ENCODE measurements at regions not wholly inside any gene's neighbourhood (a gene's known extent, or its start where the extent isn't known, plus 50 kb on each side); places are given as distances from the start of the nearest gene placed in this dataset.

DNA sequence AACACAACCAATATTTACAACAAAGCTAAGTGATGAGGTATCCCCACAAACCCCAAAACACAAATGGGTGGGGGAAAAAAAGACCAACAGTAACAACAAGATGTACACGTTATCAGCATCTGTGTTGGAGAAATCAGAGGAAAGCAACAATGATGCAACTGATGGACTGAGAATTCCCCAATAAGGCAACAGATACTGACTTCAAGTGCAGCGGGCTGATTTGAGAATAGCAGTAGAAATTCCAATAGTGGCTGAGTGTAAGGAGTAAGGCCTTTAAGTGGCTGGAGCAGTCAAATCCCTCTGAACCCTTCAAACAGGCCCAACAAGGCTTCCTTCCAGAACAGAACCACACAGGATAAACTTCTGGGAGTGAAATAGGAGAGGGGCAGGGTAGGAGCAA lies 97.6 kb downstream of the TM2D1 start:
- no peak for DNase-seq

DNA sequence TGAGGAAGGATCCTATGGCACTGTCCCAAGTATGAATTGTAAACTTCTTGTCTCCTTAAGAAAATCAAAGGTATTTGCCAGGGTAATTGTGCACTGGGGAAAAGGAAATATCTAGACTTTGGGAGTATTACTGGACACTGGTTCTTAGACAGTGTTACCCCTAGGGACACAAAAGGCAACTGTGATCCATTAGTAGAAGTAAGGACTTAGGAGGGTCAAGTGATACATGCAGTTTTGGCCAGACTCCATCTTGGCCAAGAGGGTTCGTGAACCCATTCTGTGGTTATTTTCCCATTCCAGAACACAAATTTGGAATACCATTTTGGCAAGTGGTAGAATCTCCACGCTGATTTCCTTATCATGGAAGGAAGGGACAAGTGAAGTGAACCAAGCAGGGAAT lies 98.1 kb downstream of the TM2D1 start:
- no peak for DNase-seq

DNA sequence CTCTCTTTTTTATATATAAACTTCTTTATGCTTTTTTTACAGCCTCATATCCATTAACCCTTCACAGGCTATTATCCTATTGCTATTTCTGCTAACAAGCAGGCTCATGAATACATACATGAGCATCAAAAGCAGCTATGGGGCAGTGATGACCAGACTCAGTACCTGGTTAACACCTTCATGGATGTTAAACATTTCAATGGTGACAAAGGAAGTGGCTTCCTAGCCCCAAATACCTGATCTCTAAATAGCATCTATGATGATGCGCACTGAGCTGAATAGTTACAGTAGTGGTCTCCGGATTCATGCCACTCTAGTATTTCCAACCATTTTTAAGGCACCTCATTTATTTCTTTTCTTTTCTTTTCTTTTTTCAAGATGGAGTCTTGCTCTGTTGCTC lies 101.1 kb downstream of the TM2D1 start:
- DNase-seq: no peak

- peak in 1 of 3 donors; percentile 30 for DNase-seq
These were observed 104.4 kb downstream of the TM2D1 start for GRCh38 chr1:61620536-61620935.

DNA sequence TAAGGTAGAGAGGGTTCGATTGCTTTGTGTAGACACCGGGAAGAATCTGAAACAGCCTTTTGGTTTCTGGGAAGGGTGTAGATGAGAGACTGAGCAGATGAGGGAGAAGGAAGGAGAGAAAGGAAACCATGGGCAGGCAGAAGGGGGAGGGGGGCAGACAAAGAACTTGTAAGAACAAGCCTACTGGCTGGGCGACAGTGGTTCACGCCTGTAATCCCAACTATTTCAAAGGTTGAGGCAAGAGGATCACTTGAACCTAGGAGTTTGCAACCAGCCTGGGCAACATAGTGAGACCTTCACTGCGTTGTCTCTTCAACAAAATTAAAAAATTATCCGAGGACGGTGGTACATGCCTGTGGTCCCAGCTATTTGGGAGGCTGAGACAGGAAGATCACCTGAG lies 106.2 kb downstream of the TM2D1 start:
- no peak for DNase-seq

- DNase-seq: no peak
These were observed 106.7 kb downstream of the TM2D1 start for GRCh38 chr1:61618193-61618592.

GRCh38 chr1:61616830-61617229 lies 108.1 kb downstream of the TM2D1 start:
- no peak for DNase-seq

- peak in 2 of 3 donors; percentile 31 to 33 for DNase-seq
These were observed 112.3 kb downstream of the TM2D1 start for GRCh38 chr1:61612602-61613001.

DNA sequence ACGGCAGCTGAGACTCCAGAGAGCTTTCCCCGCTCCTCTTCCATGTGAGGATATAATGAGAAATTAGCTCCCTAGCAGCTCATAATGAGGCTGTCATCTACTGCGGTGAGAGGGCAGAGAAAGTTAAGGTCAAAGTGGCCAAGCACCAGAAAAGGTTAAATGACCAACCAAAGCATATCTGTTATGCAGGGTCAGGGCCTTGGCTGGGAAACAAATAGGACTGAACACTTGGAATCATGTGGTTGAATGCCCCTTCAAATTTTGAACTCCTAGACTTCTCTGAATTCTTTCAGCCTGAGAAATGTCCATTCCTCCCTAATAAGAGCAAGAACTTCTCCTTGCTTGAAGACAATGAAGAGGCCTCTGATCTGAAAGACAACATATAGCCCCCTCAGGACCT lies 115.9 kb downstream of the TM2D1 start:
- DNase-seq: no peak

DNA sequence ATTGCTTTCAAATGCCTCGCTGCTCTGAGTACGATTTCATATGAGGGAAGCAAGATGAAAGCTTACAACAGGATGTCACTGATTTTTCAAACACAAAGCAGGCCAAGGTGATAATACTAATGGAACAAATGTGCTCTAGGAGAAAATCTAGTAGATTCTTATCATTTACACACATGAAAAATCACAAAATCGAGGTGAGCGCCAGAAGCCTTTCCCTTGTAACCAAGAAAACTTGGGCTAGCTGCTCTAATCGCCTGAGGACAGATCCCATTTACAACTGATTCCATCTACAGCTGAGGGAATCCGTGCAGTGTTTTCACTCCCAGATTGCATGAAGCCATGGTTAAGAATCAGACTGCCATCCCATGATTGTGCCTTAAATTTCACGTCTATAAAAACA lies 117.5 kb downstream of the TM2D1 start:
- no peak for DNase-seq

GRCh38 chr1:61606448-61607312 lies 118.3 kb downstream of the TM2D1 start:
- DNase-seq: no peak

DNA sequence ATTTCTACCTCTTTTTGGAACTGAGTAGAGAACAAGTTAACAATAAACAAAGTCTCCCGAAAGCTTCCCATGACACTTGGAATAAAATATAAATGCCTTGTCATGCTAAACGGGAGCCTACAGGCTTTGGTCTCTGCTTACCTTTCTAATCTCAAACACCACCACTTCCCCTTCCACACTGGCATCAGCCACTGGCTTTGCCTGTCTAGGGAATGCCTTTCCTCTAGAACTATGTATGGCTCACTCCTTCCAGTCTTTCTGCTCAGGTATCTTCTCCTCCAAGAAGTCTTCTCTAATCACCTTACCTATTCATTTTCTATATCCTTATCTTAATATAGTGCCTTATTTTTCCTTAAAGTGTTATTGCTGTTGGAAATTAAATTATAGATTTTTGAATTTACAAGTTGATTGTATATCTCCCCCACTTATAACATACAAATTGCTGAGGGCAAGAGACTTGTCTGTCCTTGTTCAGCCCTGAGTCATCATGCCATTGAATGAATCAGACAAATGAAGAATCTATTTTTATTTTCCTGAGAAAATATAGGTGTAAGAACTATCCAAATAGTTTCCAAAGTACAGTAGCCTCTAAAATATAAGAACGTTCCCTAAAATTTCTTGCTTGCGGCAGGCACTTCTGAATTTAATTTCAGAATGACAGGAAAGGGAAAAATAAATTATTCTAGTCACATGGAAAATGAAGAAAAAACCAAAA lies 119.2 kb downstream of the TM2D1 start:
- DNase-seq: peak in 2 of 3 donors; percentile 24 to 48

DNA sequence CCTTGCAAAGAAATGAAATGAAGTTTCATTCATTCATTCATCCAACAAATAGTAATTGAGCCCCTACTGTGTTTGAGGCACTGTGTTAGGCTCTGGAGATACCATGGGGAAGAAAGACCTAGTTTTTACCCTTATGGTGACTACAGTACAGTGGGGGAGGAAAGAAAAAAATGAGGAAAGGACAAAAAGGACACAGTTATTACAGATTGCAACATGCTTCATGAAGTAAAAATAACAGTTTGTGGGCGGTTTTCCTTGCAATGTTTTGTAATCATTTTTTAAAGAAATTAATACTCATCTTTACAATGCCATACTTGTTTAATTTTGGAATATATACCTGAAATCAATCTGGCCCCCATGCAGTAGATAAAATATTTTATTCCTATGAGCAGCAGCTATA lies 120.3 kb downstream of the TM2D1 start:
- DNase-seq: peak; percentile 52 to 74 (median 71)

GRCh38 chr1:61604261-61604660 lies 120.7 kb downstream of the TM2D1 start:
- DNase-seq: no peak

DNA sequence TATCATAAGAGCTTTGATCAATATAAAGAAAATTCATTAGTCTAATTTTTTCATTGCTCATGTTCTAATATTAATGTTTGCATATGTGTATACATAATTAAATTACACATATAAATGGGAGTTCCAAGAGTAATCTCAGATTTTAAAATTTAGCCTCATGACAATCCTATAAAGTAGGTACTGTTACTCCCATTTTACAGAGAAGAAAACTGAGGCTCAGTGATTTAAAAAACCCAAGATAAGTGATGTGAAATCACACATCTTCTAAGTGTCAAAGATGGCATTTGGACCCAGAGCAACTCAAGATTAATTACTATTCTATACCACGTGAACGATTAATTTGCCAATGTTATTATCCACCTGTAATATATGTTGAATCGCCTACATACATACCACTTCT lies 122.3 kb downstream of the TM2D1 start:
- DNase-seq: no peak

DNA sequence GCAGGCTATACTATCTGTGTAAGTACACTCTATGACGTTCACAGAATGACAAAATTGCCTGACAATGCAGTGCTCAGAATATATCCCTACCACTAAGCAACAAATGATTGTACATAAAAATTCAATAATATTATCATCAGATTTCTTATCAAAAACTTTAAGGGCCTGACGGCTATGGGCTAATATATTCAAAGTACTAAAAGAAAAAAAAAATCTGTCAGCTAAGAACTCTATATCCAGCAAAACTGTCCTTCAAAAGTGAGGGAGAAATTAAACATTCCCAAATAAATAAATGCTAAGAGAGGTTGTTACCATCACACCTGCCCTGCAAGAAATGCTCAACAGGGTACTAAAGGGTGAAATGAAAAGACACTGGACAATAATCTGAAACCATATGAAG lies 127.3 kb downstream of the TM2D1 start:
- no peak for DNase-seq

GRCh38 chr1:61593331-61593730 lies 131.6 kb downstream of the TM2D1 start:
- DNase-seq: no peak

DNA sequence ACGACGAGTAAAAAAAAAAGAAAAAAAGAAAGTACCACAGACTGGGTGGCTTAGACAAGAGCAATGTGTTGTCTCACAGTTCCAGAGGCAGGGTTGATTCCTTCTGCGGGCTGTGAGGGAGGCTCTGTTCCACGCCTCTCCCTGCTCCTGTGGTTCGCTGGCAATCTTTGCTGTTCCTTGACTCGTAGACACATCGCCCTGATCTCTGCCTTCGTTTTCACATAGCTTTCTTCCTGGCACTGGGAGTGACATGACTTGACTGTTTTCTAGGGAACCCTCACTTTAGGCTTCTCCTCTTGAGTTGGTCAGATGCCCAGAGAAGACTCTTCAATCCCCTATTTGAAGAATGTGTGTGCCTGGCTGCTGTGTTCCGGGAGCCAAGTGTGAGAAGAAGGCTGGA lies 133.6 kb downstream of the TM2D1 start:
- peak in 1 of 3 donors; percentile 7 for DNase-seq

- peak; percentile 63 to 72 (median 70) for DNase-seq
These were observed 135.9 kb downstream of the TM2D1 start for GRCh38 chr1:61588736-61589672.

DNA sequence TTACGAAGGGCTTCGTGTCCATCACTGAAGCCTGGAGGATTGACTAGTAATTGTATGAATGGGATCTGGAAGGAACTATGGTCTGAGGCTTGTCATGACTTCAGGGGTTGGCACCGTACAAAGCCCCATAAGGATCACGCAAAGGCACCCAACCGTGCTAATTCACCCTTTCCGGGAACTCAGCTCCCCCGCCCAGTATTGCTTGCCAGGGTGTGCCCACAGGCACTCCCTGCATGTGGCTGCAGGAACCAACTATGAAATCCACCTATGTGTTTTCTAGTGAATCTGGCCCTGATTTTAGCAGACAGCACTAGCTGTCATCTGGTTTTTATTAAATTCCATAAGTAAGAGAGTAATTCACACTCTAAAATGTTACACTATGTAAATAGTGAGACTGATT lies 139.2 kb downstream of the TM2D1 start:
- no peak for DNase-seq

- no peak for DNase-seq
These were observed 141.2 kb downstream of the TM2D1 start for GRCh38 chr1:61583703-61584102.

DNA sequence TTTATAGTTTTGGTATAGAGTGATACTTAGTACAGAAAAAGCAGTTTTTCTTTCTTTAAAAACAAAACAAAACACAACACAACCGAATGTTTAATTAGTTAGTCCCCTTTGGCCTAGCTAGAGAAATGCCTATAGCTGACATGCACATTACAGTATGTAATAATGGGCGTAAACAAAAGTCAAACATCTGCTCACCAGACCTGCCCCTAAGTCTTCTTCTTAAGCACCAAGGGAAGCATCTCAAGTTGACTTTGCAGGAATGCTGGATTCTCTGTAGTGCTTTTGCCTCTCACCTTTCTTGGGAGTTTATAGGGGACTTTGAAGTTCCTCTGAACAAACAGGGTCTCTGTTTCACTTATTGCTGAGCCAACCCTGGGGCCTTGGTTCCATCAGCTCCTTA lies 143.7 kb downstream of the TM2D1 start:
- no peak for DNase-seq

DNA sequence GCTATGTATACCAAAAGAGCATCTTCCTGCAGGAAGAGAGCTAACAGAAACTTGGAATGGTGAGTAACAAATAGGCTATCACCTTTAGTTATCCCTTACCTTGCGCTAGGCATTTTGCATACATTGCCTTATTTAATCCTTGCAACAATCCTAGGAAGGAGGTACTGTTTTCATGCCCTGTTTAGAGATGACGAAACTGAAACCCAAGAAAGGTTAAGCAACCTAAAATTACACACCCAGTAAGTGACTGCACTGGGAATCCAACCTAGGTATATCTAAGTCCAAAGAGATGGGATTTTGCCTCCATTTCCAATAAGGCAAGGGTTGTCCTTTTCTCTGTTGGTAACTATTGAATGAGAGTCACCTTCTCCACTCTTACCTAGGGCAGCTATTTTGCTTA lies 144.5 kb downstream of the TM2D1 start:
- DNase-seq: peak in 1 of 3 donors; percentile 10

Measured in suppressor macrophage treated with lipopolysaccharide for 1 hour (primary cell).